Adrenal gland (tissue), 9 donors: ENCODE measurements at regions not wholly inside any gene's neighbourhood (a gene's known extent, or its start where the extent isn't known, plus 50 kb on each side); places are given as distances from the start of the nearest gene placed in this dataset.

Experiments
- DNase-seq, 7 donors: peaks; one replicate each; pipeline ENCODE4 v3.0.0-alpha.2; 2019 to 2020
- H3K27ac ChIP-seq, 5 donors: fragments of 200-600 bp; sonication (generic) in 4 of 5; 1 replicate in 3 of 5; 2 replicates in 2 of 5; pipeline versions ENCODE4 v1.5.1 to v1.8.0; 2016 to 2020; ENCODE audit warnings: mild to moderate bottlenecking in 1 of 5
- H3K27me3 ChIP-seq: fragments of 200-600 bp; 2 replicates; pipeline ENCODE4 v1.8.0; 2021
- H3K36me3 ChIP-seq, 2 donors: fragments of 200-600 bp; replicated peaks in 1 of 2; 1 replicate in 1 of 2; 2 replicates in 1 of 2; pipeline versions ENCODE4 v1.5.1 to v1.8.0; 2018 to 2022
- H3K4me1 ChIP-seq, 2 donors: fragments of 200-600 bp; replicated peaks in 1 of 2; 1 replicate in 1 of 2; 2 replicates in 1 of 2; pipeline versions ENCODE4 v1.5.1 to v1.8.0; 2018 to 2021
- H3K4me3 ChIP-seq, 4 donors: fragments of 200-600 bp; sonication (generic) in 3 of 4; one replicate each; pipeline ENCODE4 v1.5.1; 2016 to 2018
- H3K9me3 ChIP-seq, 3 donors: fragments of 200-600 bp; sonication (generic) in 1 of 3; replicated peaks in 1 of 3; 1 replicate in 2 of 3; 2 replicates in 1 of 3; pipeline versions ENCODE4 v1.5.1 to v1.8.0; 2016 to 2021
- CTCF ChIP-seq, 6 experiments: fragments of 450-650 bp in 4 of 6; fragments of 200-600 bp in 2 of 6; sonication (generic) in 1 of 6; IDR thresholded peaks; 1 replicate in 5 of 6; 2 replicates in 1 of 6; pipeline versions ENCODE4 v1.5.1 to v1.8.0; 2016 to 2021; ENCODE audit warnings: antibody characterized with exemption in 6 of 6, mild to moderate bottlenecking in 2 of 6, moderate library complexity in 1 of 6
- POLR2A ChIP-seq, 2 donors: fragments of 450-650 bp; IDR thresholded peaks; one replicate each; pipeline ENCODE4 v1.6.1; 2017; ENCODE audit warnings: antibody characterized with exemption in 2 of 2, mild to moderate bottlenecking in 2 of 2, moderate library complexity in 1 of 2
- WGBS, 4 donors: extraction: QIAGEN DNeasy Blood & Tissue Kit in 2 of 4; methylation state at CpG; one replicate each; pipeline versions ENCODE4 v1.1.5 to v1.1.7; 2013 to 2017; 5-methylcytosine and 5-hydroxymethylcytosine counted together
- intact Hi-C, 2 donors: fragments of 100-400 bp; cut with DNase I; formaldehyde crosslinking; loops; one replicate each; pipeline versions ENCODE4 v1.14.1 to v1.15.0; 2022 to 2023
- donor health status: healthy with polysubstance abuse.
- donor health status: Bipolar disorder and iron deficiency.
- donor health status: DM: yes; HTN: yes; CAD: no.
- donor health status: DM: no; HTN: no; CAD: no.
- donor health status: DM: no; HTN: no; CAD: no.

DNA sequence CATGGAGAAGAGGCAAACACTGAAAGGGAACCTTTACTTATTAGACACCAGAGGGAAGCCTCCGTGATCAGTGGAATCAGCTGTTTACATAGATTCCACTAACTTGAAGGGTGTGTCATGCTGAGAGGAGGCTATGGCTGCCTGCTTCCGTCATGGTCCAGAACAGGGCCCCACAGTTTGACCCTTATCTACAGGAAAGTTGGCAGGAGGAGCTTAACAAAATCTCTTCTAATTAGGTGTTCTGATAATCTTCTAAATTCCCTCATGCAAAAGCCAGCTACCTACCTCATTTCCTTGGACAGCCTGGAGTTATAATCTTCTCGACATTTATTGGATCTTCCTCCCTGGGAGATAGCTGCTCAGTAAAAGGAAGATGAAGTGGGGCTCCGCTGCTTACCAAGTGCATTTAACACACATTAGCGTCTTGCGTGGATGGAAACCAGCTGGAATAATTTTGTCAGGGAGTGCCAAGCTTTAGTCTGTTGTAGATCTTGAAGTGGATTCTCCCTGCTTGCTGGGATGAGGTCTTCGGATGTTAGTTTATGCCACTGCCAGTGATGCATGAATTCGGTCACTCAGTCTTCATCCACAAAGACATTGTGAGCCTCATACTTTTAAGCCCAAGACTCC is 171.0 kb downstream of the PAH start:
- intact Hi-C loops = no loop called here
- TF ChIP-seq CTCF (IDR thresholded peaks at IDR 0.05) (no peak), POLR2A (IDR thresholded peaks at IDR 0.05) (no peak)
- H3K36me3 ChIP-seq = no peaks in the 10 kb centered on the region

DNA sequence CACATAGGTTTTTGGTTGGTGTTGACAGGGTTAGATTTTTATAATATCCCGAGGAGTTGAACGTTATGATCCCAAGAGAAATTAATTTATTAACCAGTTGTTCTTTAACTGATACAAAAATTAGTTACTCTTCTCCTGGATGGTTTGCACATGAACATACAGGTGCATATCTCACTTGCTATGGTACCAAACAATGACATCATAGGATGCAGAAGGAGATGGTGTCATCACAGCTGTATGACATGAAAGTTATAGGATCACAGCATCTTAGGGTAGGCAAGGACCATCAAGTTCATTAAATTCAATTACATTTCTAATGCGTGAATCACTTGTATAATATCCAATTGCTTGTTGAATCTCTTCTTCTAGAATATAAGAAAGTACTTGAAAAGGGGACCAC is 175.8 kb downstream of the PAH start:
- TF ChIP-seq POLR2A (IDR thresholded peaks at IDR 0.05) (no peak), CTCF (IDR thresholded peaks at IDR 0.05) (no peak)
- 74 to 85% (median 79%) methylated on average over 3 of the region's 3 CpGs for WGBS, 4 donors
- Histone ChIP-seq H3K9me3 (no peaks in the 10 kb centered on the region), H3K36me3 (no peaks in the 10 kb centered on the region), H3K27me3 (no peaks in the 10 kb centered on the region), H3K4me3 (no peak overlapping the region), H3K4me1 (no peaks in the 10 kb centered on the region), H3K27ac (no peak overlapping the region)
- DNase-seq = no peak
- intact Hi-C loops = no loop called here

More for the DNA sequence above, 171.0 kb downstream of the PAH start:
- H3K9me3 ChIP-seq = no peaks in the 10 kb centered on the region
- H3K27me3 ChIP-seq = no peaks in the 10 kb centered on the region
- no peaks in the 10 kb centered on the region for H3K4me1 ChIP-seq
- no peak overlapping the region for H3K27ac ChIP-seq
- H3K4me3 ChIP-seq = no peak overlapping the region
- DNase-seq = no peak
- WGBS, 4 donors = 69 to 81% (median 77%) methylated on average over 8 of the region's 8 CpGs

- TF ChIP-seq CTCF (IDR thresholded peaks at IDR 0.05) (peak in 1 of 6 experiments; percentile 4), POLR2A (IDR thresholded peaks at IDR 0.05) (no peak)
- Histone ChIP-seq H3K27me3 (no peaks in the 10 kb centered on the region), H3K36me3 (no peaks in the 10 kb centered on the region), H3K27ac (no peak overlapping the region), H3K9me3 (no peaks in the 10 kb centered on the region), H3K4me1 (no peaks in the 10 kb centered on the region), H3K4me3 (no peak overlapping the region)
- intact Hi-C loops = no loop called here
- DNase-seq = no peak
- 31 to 42% (median 37%) methylated on average over 3 of the region's 3 CpGs for WGBS, 4 donors
Observed at GRCh38 chr12:102740141-102740955, 176.7 kb downstream of the PAH start.

GRCh38 chr12:102736328-102736727 is 180.7 kb downstream of the PAH start:
- H3K4me1 ChIP-seq = no peaks in the 10 kb centered on the region
- TF ChIP-seq CTCF (IDR thresholded peaks at IDR 0.05) = no peak
- no peak for TF ChIP-seq POLR2A (IDR thresholded peaks at IDR 0.05)
- no peak overlapping the region for H3K4me3 ChIP-seq
- H3K9me3 ChIP-seq = no peaks in the 10 kb centered on the region
- intact Hi-C loops = no loop called here
- DNase-seq = no peak
- H3K27ac ChIP-seq = no peak overlapping the region
- no peaks in the 10 kb centered on the region for H3K27me3 ChIP-seq
- 88 to 100% (median 94%) methylated on average over 1 of the region's 1 CpG for WGBS, 4 donors
- H3K36me3 ChIP-seq = no peaks in the 10 kb centered on the region
